AG04449 (cell line): ENCODE measurements at regions not wholly inside any gene's neighbourhood (a gene's known extent, or its start where the extent isn't known, plus 50 kb on each side); places are given as distances from the start of the nearest gene placed in this dataset.

Experiments
- CTCF ChIA-PET: fragments of 350-600 bp; formaldehyde crosslinking; extraction: SDS; loops from one replicate; lab custom pipeline; 2021; ENCODE audit warnings: antibody characterized with exemption; lab: Yijun Ruan, JAX
- POLR2A ChIA-PET: fragments of 400-600, 350-600 bp; formaldehyde crosslinking; extraction: SDS; loops from one replicate; lab custom pipeline; 2020; ENCODE audit warnings: antibody characterized with exemption, inconsistent platforms; lab: Yijun Ruan, JAX
- DNase-seq: peaks from one replicate; pipeline ENCODE4 v3.0.0-alpha.2; 2010; ENCODE audit warnings: low read depth, low spot score
- H3K4me3 ChIP-seq: 2 replicates; pipeline ENCODE4 v1.5.1; 2011; ENCODE audit warnings: low read depth, mild to moderate bottlenecking, control low read depth, low read length
- CTCF ChIP-seq: IDR thresholded peaks from one replicate; pipeline ENCODE4 v1.5.1; 2011; ENCODE audit warnings: mild to moderate bottlenecking, moderate library complexity, low read length, control low read depth, inconsistent platforms; ENCODE audit not compliant: insufficient read depth; ENCODE audit errors: missing control alignments

GRCh38 chr1:174077749-174078490 lies 55.8 kb upstream of the RC3H1 start:
- no peak for DNase-seq
- no peak for TF ChIP-seq CTCF
- H3K4me3 ChIP-seq = no peak overlapping the region
- ChIA-PET CTCF (interaction anchor here (2.3 kb wide), 1 partner anchor 10 kb away, joined by 7 read pairs; no protein-coding TSS in a partner anchor), POLR2A (no interaction called here)

- ChIA-PET CTCF (interaction anchor here (1.0 to 1.3 kb wide), 2 partner anchors 38 to 646 kb away, joined by 3 read pairs; no protein-coding TSS in a partner anchor), POLR2A (no interaction called here)
- DNase-seq = no peak
- TF ChIP-seq CTCF = no peak
- H3K4me3 ChIP-seq = no peak overlapping the region
These were observed 53.1 kb upstream of the RC3H1 start for GRCh38 chr1:174075245-174075692.

GRCh38 chr1:174074757-174075156 lies 52.6 kb upstream of the RC3H1 start:
- POLR2A ChIA-PET = no interaction called here

GRCh38 chr1:174072581-174072980 lies 50.4 kb upstream of the RC3H1 start:
- no peak overlapping the region for H3K4me3 ChIP-seq
- TF ChIP-seq CTCF = no peak
- ChIA-PET POLR2A (no interaction called here), CTCF (interaction anchor here (0.8 to 1.2 kb wide), 2 partner anchors 96 to 221 kb away, joined by 4 read pairs; no protein-coding TSS in a partner anchor)
- DNase-seq = no peak

More at GRCh38 chr1:174074757-174075156, 52.6 kb upstream of the RC3H1 start:
- CTCF ChIA-PET = interaction anchor here (0.9 to 1.5 kb wide), 4 partner anchors 38 to 1332 kb away, joined by 3 to 7 read pairs (median 4); no protein-coding TSS in a partner anchor
- no peak overlapping the region for H3K4me3 ChIP-seq
- DNase-seq = peak; percentile 5
- TF ChIP-seq CTCF = peak; percentile 14
